ENCODE measurements at regions not wholly inside any gene's neighbourhood (a gene's known extent, or its start where the extent isn't known, plus 50 kb on each side); places are given as distances from the start of the nearest gene placed in this dataset.

GRCh38 chr3:28777806-28778475, 429.3 kb upstream of the AZI2 start:
- Histone ChIP-seq H3K4me2 (ENCODE audit: control insufficient read depth, insufficient read depth) (no peak overlapping the region), H2AFZ (ENCODE audit: control insufficient read depth, low read depth, low read length) (no peak overlapping the region), H3K36me3 (ENCODE audit: control insufficient read depth in 2 of 2, insufficient read depth in 2 of 2, low read length in 1 of 2) (no peaks in the 10 kb centered on the region), H3K9me3 (replicated peaks; ENCODE audit: control insufficient read depth, insufficient read depth, low read length) (no peaks in the 10 kb centered on the region), H3K9ac (ENCODE audit: control insufficient read depth, insufficient read depth, low read length) (no peak overlapping the region), H3K79me2 (ENCODE audit: control insufficient read depth, insufficient read depth, low read length) (no peaks in the 10 kb centered on the region), H3K27me3 (replicated peaks in 1 of 2; ENCODE audit: control insufficient read depth in 2 of 2, insufficient read depth in 2 of 2, low read length in 1 of 2) (no peaks in the 10 kb centered on the region), H4K20me1 (ENCODE audit: control insufficient read depth, insufficient read depth) (no peaks in the 10 kb centered on the region), H3K4me1 (ENCODE audit: control insufficient read depth, insufficient read depth, low read length) (no peaks in the 10 kb centered on the region), H3K4me3 (no peak overlapping the region), H3K27ac (ENCODE audit: control insufficient read depth, insufficient read depth) (no peak overlapping the region)
- ChIA-PET POLR2A (interaction anchor here (0.6 kb wide), 1 partner anchor 232 kb away, joined by 7 read pairs; no protein-coding TSS in a partner anchor), CTCF (no interaction called here), RAD21 (ENCODE audit: unreplicated experiment) (no interaction called here), SMC1A (ENCODE audit: uncharacterized antibody, unreplicated experiment) (no interaction called here)
- BruUV-seq (replicated peaks): no TSS peak
- in situ Hi-C loops (cut with MboI): no loop called here
- no peak for FAIRE-seq
- intact Hi-C loops (cut with micrococcal nuclease; ENCODE audit: unreplicated experiment): no loop called here
- ATAC-seq: no peak
- WGBS (ENCODE audit: insufficient coverage, insufficient replicate concordance, low lambda C conversion rate, missing lambda C conversion rate): 41% methylated on average over 6 of the region's 6 CpGs
- no peak for DNase-seq (ENCODE audit: low read depth, low spot score)
- no peak for TF ChIP-seq E2F4 (IDR thresholded peaks at IDR 0.05; ENCODE audit: low read depth, low read length)
- TF ChIP-seq ZBTB40 (IDR thresholded peaks at IDR 0.05; ENCODE audit: borderline replicate concordance): no peak
- no peak for TF ChIP-seq JUND (IDR thresholded peaks at IDR 0.05; ENCODE audit: low read depth, low read length)
- no peak for TF ChIP-seq ZNF217 (IDR thresholded peaks at IDR 0.05)
- TF ChIP-seq FOXK2 (IDR thresholded peaks at IDR 0.05): no peak
- TF ChIP-seq KLF5 (IDR thresholded peaks at IDR 0.05; ENCODE audit: partially characterized antibody): no peak
- no peak for TF ChIP-seq IRF5 (IDR thresholded peaks at IDR 0.05; ENCODE audit: borderline replicate concordance)
- TF ChIP-seq ZSCAN29 (IDR thresholded peaks at IDR 0.05): no peak
- no peak for TF ChIP-seq ZNF207 (IDR thresholded peaks at IDR 0.05; ENCODE audit: borderline replicate concordance)
- TF ChIP-seq BCL3 (IDR thresholded peaks at IDR 0.05; ENCODE audit: borderline replicate concordance, insufficient read depth, low read depth, low read length, poor library complexity, severe bottlenecking): no peak
- TF ChIP-seq NR2C2 (IDR thresholded peaks at IDR 0.05; ENCODE audit: borderline replicate concordance, control insufficient read depth, insufficient read length, low read depth): no peak
- no peak for TF ChIP-seq LARP7 (IDR thresholded peaks at IDR 0.05)
- no peak for TF ChIP-seq SMARCA5 (IDR thresholded peaks at IDR 0.05)
- TF ChIP-seq RFX5 (IDR thresholded peaks at IDR 0.05; ENCODE audit: low read depth, low read length): no peak
- no peak for TF ChIP-seq NR2C1 (IDR thresholded peaks at IDR 0.05)
- no peak for TF ChIP-seq ZNF24 (IDR thresholded peaks at IDR 0.05)
- TF ChIP-seq BRCA1 (IDR thresholded peaks at IDR 0.05; ENCODE audit: low read depth, low read length): no peak

Data from GM12878 (cell line).